ENCODE measurements at regions not wholly inside any gene's neighbourhood (a gene's known extent, or its start where the extent isn't known, plus 50 kb on each side); places are given as distances from the start of the nearest gene placed in this dataset.

DNA sequence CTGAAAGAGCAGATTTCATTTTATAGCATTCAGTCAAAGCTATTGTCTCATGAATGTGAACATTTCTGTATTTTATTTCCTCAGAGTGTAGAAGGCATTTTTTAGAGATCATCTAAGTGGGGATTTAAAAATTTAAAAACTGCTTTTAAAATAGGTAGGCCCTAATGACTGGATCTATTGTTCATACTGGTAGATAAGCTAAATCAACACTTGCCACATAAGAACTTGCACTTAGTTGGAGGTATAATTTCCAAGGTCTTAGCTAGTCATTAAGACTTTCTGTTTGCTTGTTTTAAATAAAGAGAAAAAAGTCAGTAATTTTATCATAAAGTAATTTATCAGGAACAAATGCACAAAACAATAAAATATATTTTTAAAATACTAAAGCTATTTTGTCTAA is 75.2 kb upstream of the LMO3 start:
- TF ChIP-seq, protein P1, sequence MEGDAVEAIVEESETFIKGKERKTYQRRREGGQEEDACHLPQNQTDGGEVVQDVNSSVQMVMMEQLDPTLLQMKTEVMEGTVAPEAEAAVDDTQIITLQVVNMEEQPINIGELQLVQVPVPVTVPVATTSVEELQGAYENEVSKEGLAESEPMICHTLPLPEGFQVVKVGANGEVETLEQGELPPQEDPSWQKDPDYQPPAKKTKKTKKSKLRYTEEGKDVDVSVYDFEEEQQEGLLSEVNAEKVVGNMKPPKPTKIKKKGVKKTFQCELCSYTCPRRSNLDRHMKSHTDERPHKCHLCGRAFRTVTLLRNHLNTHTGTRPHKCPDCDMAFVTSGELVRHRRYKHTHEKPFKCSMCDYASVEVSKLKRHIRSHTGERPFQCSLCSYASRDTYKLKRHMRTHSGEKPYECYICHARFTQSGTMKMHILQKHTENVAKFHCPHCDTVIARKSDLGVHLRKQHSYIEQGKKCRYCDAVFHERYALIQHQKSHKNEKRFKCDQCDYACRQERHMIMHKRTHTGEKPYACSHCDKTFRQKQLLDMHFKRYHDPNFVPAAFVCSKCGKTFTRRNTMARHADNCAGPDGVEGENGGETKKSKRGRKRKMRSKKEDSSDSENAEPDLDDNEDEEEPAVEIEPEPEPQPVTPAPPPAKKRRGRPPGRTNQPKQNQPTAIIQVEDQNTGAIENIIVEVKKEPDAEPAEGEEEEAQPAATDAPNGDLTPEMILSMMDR (IDR thresholded peaks at IDR 0.05; ENCODE audit: low read length): no peak
- TF ChIP-seq EZH2 (IDR thresholded peaks at IDR 0.05; ENCODE audit: borderline replicate concordance, low read length): no peak
